Smooth muscle cell (in vitro differentiated cells): ENCODE measurements at regions not wholly inside any gene's neighbourhood (a gene's known extent, or its start where the extent isn't known, plus 50 kb on each side); places are given as distances from the start of the nearest gene placed in this dataset.

ENCODE experiments used
- DNase-seq: peaks from one replicate; lab custom pipeline; 2025; ENCODE audit not compliant: unreplicated experiment; lab: John Stamatoyannopoulos, UW
- H2AFZ ChIP-seq: fragments of 200-600 bp; sonication (generic); 2 replicates; pipeline ENCODE4 v1.6.0; 2016; ENCODE audit warnings: antibody characterized with exemption, low read depth, mild to moderate bottlenecking
- H3F3A ChIP-seq: fragments of 200-600 bp; sonication (generic); 2 replicates; pipeline ENCODE4 v1.6.0; 2017; ENCODE audit warnings: antibody characterized with exemption, low read depth
- H3K27ac ChIP-seq: fragments of 200-600 bp; sonication (generic); 2 replicates; pipeline ENCODE4 v1.5.1; 2016; ENCODE audit warnings: low read depth, mild to moderate bottlenecking
- H3K27me3 ChIP-seq: fragments of 200-600 bp; sonication (generic); 2 replicates; pipeline ENCODE4 v1.6.1; 2016; ENCODE audit warnings: low read depth, mild to moderate bottlenecking
- H3K36me3 ChIP-seq: fragments of 200-600 bp; sonication (generic); 2 replicates; pipeline ENCODE4 v1.5.1; 2016; ENCODE audit warnings: low read depth
- H3K4me1 ChIP-seq: fragments of 200-600 bp; sonication (generic); 2 replicates; pipeline ENCODE4 v1.5.1; 2016; ENCODE audit warnings: low read depth
- H3K4me2 ChIP-seq: fragments of 200-600 bp; sonication (generic); 2 replicates; pipeline ENCODE4 v1.6.0; 2016; ENCODE audit warnings: mild to moderate bottlenecking
- H3K4me3 ChIP-seq: fragments of 200-600 bp; sonication (generic); 2 replicates; pipeline ENCODE4 v1.5.1; 2016; ENCODE audit warnings: mild to moderate bottlenecking
- H3K79me2 ChIP-seq: fragments of 200-600 bp; sonication (generic); 2 replicates; pipeline ENCODE4 v1.6.0; 2016; ENCODE audit warnings: low read depth, mild to moderate bottlenecking
- H3K9ac ChIP-seq: fragments of 200-600 bp; sonication (generic); 2 replicates; pipeline ENCODE4 v1.6.0; 2016; ENCODE audit warnings: low read depth
- H3K9me3 ChIP-seq: fragments of 200-600 bp; sonication (generic); replicated peaks from 2 replicates; pipeline ENCODE4 v1.5.1; 2016; ENCODE audit warnings: low read depth
- H4K20me1 ChIP-seq: fragments of 200-600 bp; sonication (generic); 2 replicates; pipeline ENCODE4 v1.6.0; 2016; ENCODE audit warnings: low read depth
- WGBS: methylation state at CpG from one replicate; pipeline ENCODE4 v1.1.7; 2016; ENCODE audit warnings: low lambda C conversion rate; 5-methylcytosine and 5-hydroxymethylcytosine counted together
- TF ChIP-seq, protein P1 (sequence below): fragments of 200-600 bp; sonication (generic); IDR thresholded peaks from 2 replicates; pipeline ENCODE4 v1.5.1; 2017; ENCODE audit warnings: borderline replicate concordance, mild to moderate bottlenecking, antibody characterized with exemption; ENCODE audit not compliant: insufficient read depth, poor library complexity, severe bottlenecking

DNA sequence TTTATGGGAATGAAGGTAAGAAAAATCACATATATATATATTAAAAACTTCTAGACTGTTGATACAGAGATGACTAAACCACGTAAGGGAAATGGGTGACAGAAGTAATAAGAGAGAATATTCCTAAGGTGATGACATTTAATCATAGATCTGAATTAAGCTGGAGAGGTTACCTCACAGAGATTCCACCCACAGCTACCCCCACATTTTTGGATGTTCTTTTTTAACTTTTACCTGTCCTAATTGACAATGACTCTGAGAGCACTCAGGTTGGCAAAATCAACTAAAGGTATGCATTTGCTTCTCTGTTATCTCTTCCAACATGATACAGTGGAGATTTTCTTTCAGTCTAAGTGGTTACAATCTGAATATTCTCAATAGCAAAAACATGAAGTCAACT is 1280.6 kb downstream of the CDH11 start:
- Histone ChIP-seq H3K4me2 (no peak overlapping the region), H2AFZ (no peak overlapping the region), H4K20me1 (no peaks in the 10 kb centered on the region), H3K36me3 (no peaks in the 10 kb centered on the region), H3K4me3 (no peak overlapping the region), H3K4me1 (no peaks in the 10 kb centered on the region), H3K79me2 (no peaks in the 10 kb centered on the region), H3K27me3 (no peaks in the 10 kb centered on the region), H3F3A (no peaks in the 10 kb centered on the region), H3K27ac (no peak overlapping the region), H3K9ac (no peak overlapping the region), H3K9me3 (no peaks in the 10 kb centered on the region)
- DNase-seq: no peak
- TF ChIP-seq, protein P1, sequence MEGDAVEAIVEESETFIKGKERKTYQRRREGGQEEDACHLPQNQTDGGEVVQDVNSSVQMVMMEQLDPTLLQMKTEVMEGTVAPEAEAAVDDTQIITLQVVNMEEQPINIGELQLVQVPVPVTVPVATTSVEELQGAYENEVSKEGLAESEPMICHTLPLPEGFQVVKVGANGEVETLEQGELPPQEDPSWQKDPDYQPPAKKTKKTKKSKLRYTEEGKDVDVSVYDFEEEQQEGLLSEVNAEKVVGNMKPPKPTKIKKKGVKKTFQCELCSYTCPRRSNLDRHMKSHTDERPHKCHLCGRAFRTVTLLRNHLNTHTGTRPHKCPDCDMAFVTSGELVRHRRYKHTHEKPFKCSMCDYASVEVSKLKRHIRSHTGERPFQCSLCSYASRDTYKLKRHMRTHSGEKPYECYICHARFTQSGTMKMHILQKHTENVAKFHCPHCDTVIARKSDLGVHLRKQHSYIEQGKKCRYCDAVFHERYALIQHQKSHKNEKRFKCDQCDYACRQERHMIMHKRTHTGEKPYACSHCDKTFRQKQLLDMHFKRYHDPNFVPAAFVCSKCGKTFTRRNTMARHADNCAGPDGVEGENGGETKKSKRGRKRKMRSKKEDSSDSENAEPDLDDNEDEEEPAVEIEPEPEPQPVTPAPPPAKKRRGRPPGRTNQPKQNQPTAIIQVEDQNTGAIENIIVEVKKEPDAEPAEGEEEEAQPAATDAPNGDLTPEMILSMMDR: no peak
- WGBS: 93% methylated on average over 1 of the region's 1 CpG

DNA sequence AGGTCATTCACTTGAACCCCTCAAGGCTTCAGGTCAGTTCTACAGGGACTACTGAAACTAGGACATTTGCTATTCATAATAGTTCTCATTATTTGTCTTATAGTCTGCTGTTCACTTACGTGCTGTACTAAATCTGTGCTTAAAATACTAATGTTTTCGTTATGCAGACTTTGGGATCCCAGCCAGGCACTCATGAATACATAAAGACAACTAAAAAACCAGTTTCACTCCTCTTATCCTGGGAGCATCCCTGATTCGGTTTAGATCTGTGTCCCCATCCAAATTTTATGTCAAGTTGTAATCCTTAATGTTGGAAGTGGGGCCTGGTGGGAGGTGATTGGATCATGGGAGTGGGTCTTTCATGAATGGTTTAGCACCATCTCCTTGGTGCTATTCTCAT is 1291.8 kb downstream of the CDH11 start:
- no peaks in the 10 kb centered on the region for H3K79me2 ChIP-seq
- WGBS: 77% methylated on average over 3 of the region's 3 CpGs
- TF ChIP-seq, protein P1: no peak
- no peaks in the 10 kb centered on the region for H3F3A ChIP-seq
- H3K4me1 ChIP-seq: no peaks in the 10 kb centered on the region
- H3K36me3 ChIP-seq: no peaks in the 10 kb centered on the region
- no peaks in the 10 kb centered on the region for H4K20me1 ChIP-seq
- H3K9ac ChIP-seq: no peak overlapping the region
- H3K4me3 ChIP-seq: no peak overlapping the region
- H3K4me2 ChIP-seq: no peak overlapping the region
- no peaks in the 10 kb centered on the region for H3K27me3 ChIP-seq
- DNase-seq: no peak
- no peaks in the 10 kb centered on the region for H3K9me3 ChIP-seq
- H2AFZ ChIP-seq: no peak overlapping the region
- H3K27ac ChIP-seq: no peak overlapping the region

DNA sequence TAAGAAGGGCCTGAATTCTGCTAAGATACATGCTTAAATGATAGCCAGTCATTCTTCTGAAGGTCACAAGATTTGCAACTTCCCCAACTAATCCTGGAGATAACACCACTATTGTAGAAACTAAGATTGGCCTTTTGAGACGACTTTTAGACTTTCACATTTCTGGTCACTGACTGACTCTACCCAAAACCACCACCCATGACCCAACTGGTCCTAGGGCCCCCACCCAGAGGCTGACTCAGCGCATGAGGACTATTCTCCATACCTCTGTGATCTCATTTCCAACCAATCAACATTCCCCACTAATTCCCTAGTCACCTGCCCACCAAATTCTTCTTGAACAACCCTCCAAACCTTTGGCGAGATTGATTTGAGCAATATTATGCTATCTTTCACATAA is 1299.0 kb downstream of the CDH11 start:
- TF ChIP-seq, protein P1: no peak

DNA sequence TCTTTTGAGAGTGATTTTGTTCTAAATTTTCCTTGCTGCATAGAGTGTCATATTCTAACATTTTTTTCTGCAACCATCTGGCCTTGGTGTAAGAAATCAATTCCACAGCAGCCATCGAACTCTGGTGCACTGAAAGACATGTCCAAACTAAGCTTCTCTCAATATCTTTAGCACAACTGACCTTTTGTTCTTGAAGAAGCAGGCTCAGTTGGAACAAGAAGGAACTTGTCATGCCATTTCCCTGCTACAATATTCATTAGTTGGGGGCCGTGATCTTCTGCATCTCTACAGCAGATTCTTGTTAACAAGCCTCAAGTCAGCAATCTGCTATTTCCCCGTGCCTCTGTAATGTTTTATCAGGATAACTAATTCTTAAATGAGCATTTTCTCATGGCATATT is 1305.6 kb downstream of the CDH11 start:
- TF ChIP-seq, protein P1: no peak
- H3K27ac ChIP-seq: no peak overlapping the region
- no peaks in the 10 kb centered on the region for H3F3A ChIP-seq
- no peak overlapping the region for H3K4me2 ChIP-seq
- H4K20me1 ChIP-seq: no peaks in the 10 kb centered on the region
- H3K4me1 ChIP-seq: no peaks in the 10 kb centered on the region
- no peak for DNase-seq
- H3K4me3 ChIP-seq: no peak overlapping the region
- H3K79me2 ChIP-seq: no peaks in the 10 kb centered on the region
- no peaks in the 10 kb centered on the region for H3K36me3 ChIP-seq
- no peak overlapping the region for H3K9ac ChIP-seq
- no peak overlapping the region for H2AFZ ChIP-seq
- 64% methylated on average over 3 of the region's 3 CpGs for WGBS
- H3K9me3 ChIP-seq: no peaks in the 10 kb centered on the region
- no peaks in the 10 kb centered on the region for H3K27me3 ChIP-seq

More for the DNA sequence above, 1299.0 kb downstream of the CDH11 start:
- H3F3A ChIP-seq: no peaks in the 10 kb centered on the region
- no peaks in the 10 kb centered on the region for H3K27me3 ChIP-seq
- WGBS: 83% methylated on average over 3 of the region's 3 CpGs
- no peaks in the 10 kb centered on the region for H3K36me3 ChIP-seq
- H3K4me3 ChIP-seq: no peak overlapping the region
- H3K27ac ChIP-seq: no peak overlapping the region
- no peaks in the 10 kb centered on the region for H3K4me1 ChIP-seq
- H3K9ac ChIP-seq: no peak overlapping the region
- no peak for DNase-seq
- no peaks in the 10 kb centered on the region for H3K79me2 ChIP-seq
- H2AFZ ChIP-seq: no peak overlapping the region
- H4K20me1 ChIP-seq: no peaks in the 10 kb centered on the region
- no peak overlapping the region for H3K4me2 ChIP-seq
- no peaks in the 10 kb centered on the region for H3K9me3 ChIP-seq
